SK-N-SH (cell line): ENCODE measurements at regions not wholly inside any gene's neighbourhood (a gene's known extent, or its start where the extent isn't known, plus 50 kb on each side); places are given as distances from the start of the nearest gene placed in this dataset.

Experiments used
- CTCF ChIA-PET: fragments of 300-600, 350-600 bp; formaldehyde crosslinking; extraction: SDS; loops from one replicate; lab custom pipeline; 2021; lab: Yijun Ruan, JAX
- POLR2A ChIA-PET: fragments of 350-600 bp; sonication (Branson Sonifier 250); formaldehyde crosslinking; extraction: SDS; loops from one replicate; lab custom pipeline; 2020; ENCODE audit warnings: antibody characterized with exemption, inconsistent platforms; lab: Yijun Ruan, JAX
- DNase-seq: peaks from one replicate; pipeline ENCODE4 v3.0.0; 2012
- H2AFZ ChIP-seq: fragments of 200-600 bp; sonication (generic); 2 replicates; pipeline ENCODE4 v1.8.1; 2016; ENCODE audit warnings: antibody characterized with exemption, mild to moderate bottlenecking, low read depth
- H3F3A ChIP-seq: fragments of 200-600 bp; sonication (generic); replicated peaks from 2 replicates; pipeline ENCODE3; 2016; ENCODE audit warnings: antibody characterized with exemption, mild to moderate bottlenecking; ENCODE audit not compliant: insufficient read depth
- H3K27ac ChIP-seq, 2 experiments: fragments of 200-500 bp in 1 of 2; fragments of 200-600 bp in 1 of 2; sonication (Bioruptor generic) in 1 of 2; sonication (generic), shearing (Covaris generic) in 1 of 2; 2 replicates each; pipeline versions ENCODE4 v1.5.1 to v1.6.1; 2014 to 2016; ENCODE audit warnings: low read depth in 2 of 2, inconsistent platforms in 1 of 2, low read length in 1 of 2, mild to moderate bottlenecking in 1 of 2, mixed read lengths in 1 of 2
- H3K27me3 ChIP-seq: fragments of 200-600 bp; sonication (generic), shearing (Covaris generic); 2 replicates; pipeline ENCODE4 v1.6.1; 2016; ENCODE audit warnings: mixed run types; ENCODE audit not compliant: insufficient read depth
- H3K36me3 ChIP-seq, 2 experiments: fragments of 200-500 bp in 1 of 2; fragments of 200-600 bp in 1 of 2; sonication (Bioruptor generic) in 1 of 2; sonication (generic) in 1 of 2; replicated peaks in 1 of 2; 2 replicates each; pipeline versions ENCODE3 to v1.5.1; 2014 to 2016; ENCODE audit warnings: low read length in 1 of 2, mild to moderate bottlenecking in 1 of 2; ENCODE audit not compliant: insufficient read depth in 2 of 2, control insufficient read depth in 1 of 2
- H3K4me1 ChIP-seq, 2 experiments: fragments of 200-500 bp in 1 of 2; fragments of 200-600 bp in 1 of 2; sonication (Bioruptor generic) in 1 of 2; sonication (generic), shearing (Covaris generic) in 1 of 2; 2 replicates each; pipeline versions ENCODE4 v1.5.1 to v1.6.1; 2014 to 2016; ENCODE audit warnings: low read depth in 1 of 2, low read length in 1 of 2, mixed run types in 1 of 2; ENCODE audit not compliant: insufficient read depth in 2 of 2, control insufficient read depth in 1 of 2
- H3K4me2 ChIP-seq: fragments of 200-600 bp; sonication (generic), shearing (Covaris generic); 2 replicates; pipeline ENCODE4 v1.6.1; 2017; ENCODE audit warnings: mixed run types
- H3K4me3 ChIP-seq, 2 experiments: fragments of 200-500 bp in 1 of 2; fragments of 200-600 bp in 1 of 2; sonication (Bioruptor generic) in 1 of 2; sonication (generic), shearing (Covaris generic) in 1 of 2; 2 replicates each; pipeline versions ENCODE4 v1.5.1 to v1.8.1; 2014 to 2016; ENCODE audit warnings: low read depth in 2 of 2, inconsistent platforms in 1 of 2, low read length in 1 of 2, mild to moderate bottlenecking in 1 of 2, mixed read lengths in 1 of 2, moderate library complexity in 1 of 2
- H3K79me2 ChIP-seq: fragments of 200-600 bp; sonication (generic); 2 replicates; pipeline ENCODE4 v1.8.1; 2017; ENCODE audit warnings: mild to moderate bottlenecking; ENCODE audit not compliant: insufficient read depth
- H3K9ac ChIP-seq: fragments of 200-600 bp; sonication (generic); 2 replicates; pipeline ENCODE4 v1.6.1; 2017; ENCODE audit warnings: mixed run types
- H3K9me2 ChIP-seq: fragments of 200-600 bp; sonication (generic); 2 replicates; pipeline ENCODE4 v1.6.1; 2017; ENCODE audit warnings: mixed run types
- H3K9me3 ChIP-seq: fragments of 200-600 bp; sonication (generic); 2 replicates; pipeline ENCODE4 v1.6.1; 2017; ENCODE audit warnings: mixed run types, mild to moderate bottlenecking, moderate library complexity
- H4K20me1 ChIP-seq: fragments of 200-600 bp; sonication (generic); 2 replicates; pipeline ENCODE4 v1.6.1; 2017; ENCODE audit warnings: mild to moderate bottlenecking, mixed run types; ENCODE audit not compliant: insufficient read depth
- CHD2 ChIP-seq: fragments of 150-350 bp; IDR thresholded peaks from 2 replicates; pipeline ENCODE4 v1.6.1; 2018; ENCODE audit warnings: low read length; ENCODE audit not compliant: partially characterized antibody
- EZH2phosphoT487 ChIP-seq: fragments of 200-600 bp; sonication (generic); IDR thresholded peaks from 2 replicates; pipeline ENCODE4 v1.6.1; 2017; ENCODE audit warnings: low read depth, mixed run types, mild to moderate bottlenecking, antibody characterized with exemption, moderate library complexity, borderline replicate concordance
- FOSL2 ChIP-seq: IDR thresholded peaks from 2 replicates; pipeline ENCODE4 v1.4.0; 2012; ENCODE audit warnings: low read depth, mild to moderate bottlenecking, moderate library complexity, borderline replicate concordance
- FOXJ3 ChIP-seq: sonication (generic); formaldehyde crosslinking; IDR thresholded peaks from 2 replicates; pipeline ENCODE4 v1.5.1; 2020; ENCODE audit warnings: mild to moderate bottlenecking, missing genetic modification reagents
- GABPA ChIP-seq: IDR thresholded peaks from 2 replicates; pipeline ENCODE4 v1.4.0; 2012; ENCODE audit warnings: low read depth, mild to moderate bottlenecking
- GATA2 ChIP-seq: sonication (generic); formaldehyde crosslinking; IDR thresholded peaks from 2 replicates; pipeline ENCODE4 v1.5.0; 2020; ENCODE audit warnings: mild to moderate bottlenecking, missing genetic modification reagents
- IRF3 ChIP-seq: fragments of 150-350 bp; IDR thresholded peaks from 2 replicates; pipeline ENCODE4 v1.6.1; 2016; ENCODE audit warnings: mild to moderate bottlenecking, low read depth, low read length
- JUND ChIP-seq: IDR thresholded peaks from 2 replicates; pipeline ENCODE4 v1.4.0; 2012
- MXI1 ChIP-seq: IDR thresholded peaks from 2 replicates; pipeline ENCODE4 v1.6.1; 2012; ENCODE audit warnings: mild to moderate bottlenecking, low read depth, low read length, improper control_type of control experiment
- POLR2AphosphoS5 ChIP-seq: IDR thresholded peaks from 2 replicates; pipeline ENCODE4 v1.6.1; 2012; ENCODE audit warnings: low read depth, low read length
- RAD21 ChIP-seq: IDR thresholded peaks from 2 replicates; pipeline ENCODE4 v1.6.1; 2012; ENCODE audit warnings: mild to moderate bottlenecking, low read length
- RCOR1 ChIP-seq: fragments of 150-350 bp; IDR thresholded peaks from 2 replicates; pipeline ENCODE4 v1.6.1; 2017; ENCODE audit warnings: antibody characterized with exemption, low read length
- SMC3 ChIP-seq: IDR thresholded peaks from 2 replicates; pipeline ENCODE4 v1.6.1; 2012; ENCODE audit warnings: low read depth, low read length, improper control_type of control experiment
- TCF12 ChIP-seq: IDR thresholded peaks from 2 replicates; pipeline ENCODE4 v1.4.0; 2012
- WGBS: methylation state at CpG from one replicate; pipeline ENCODE4 v1.1.6; 2017; ENCODE audit warnings: low lambda C conversion rate; 5-methylcytosine and 5-hydroxymethylcytosine counted together
- TF ChIP-seq, protein P1 (sequence below): IDR thresholded peaks from 2 replicates; pipeline ENCODE4; 2012
- TF ChIP-seq, protein P2 (sequence below): IDR thresholded peaks from 2 replicates; pipeline ENCODE4 v1.6.1; 2012; ENCODE audit warnings: mild to moderate bottlenecking, low read depth, low read length, moderate library complexity
- TF ChIP-seq, protein P3 (sequence below): fragments of 200-600 bp; sonication (generic); IDR thresholded peaks from 2 replicates; pipeline ENCODE4 v1.6.1; 2017; ENCODE audit warnings: antibody characterized with exemption, mild to moderate bottlenecking, moderate library complexity
- TF ChIP-seq, protein P4 (sequence below): fragments of 150-350 bp; IDR thresholded peaks from 2 replicates; pipeline ENCODE4 v1.6.1; 2017; ENCODE audit warnings: antibody characterized with exemption, low read length, low read depth, borderline replicate concordance

DNA sequence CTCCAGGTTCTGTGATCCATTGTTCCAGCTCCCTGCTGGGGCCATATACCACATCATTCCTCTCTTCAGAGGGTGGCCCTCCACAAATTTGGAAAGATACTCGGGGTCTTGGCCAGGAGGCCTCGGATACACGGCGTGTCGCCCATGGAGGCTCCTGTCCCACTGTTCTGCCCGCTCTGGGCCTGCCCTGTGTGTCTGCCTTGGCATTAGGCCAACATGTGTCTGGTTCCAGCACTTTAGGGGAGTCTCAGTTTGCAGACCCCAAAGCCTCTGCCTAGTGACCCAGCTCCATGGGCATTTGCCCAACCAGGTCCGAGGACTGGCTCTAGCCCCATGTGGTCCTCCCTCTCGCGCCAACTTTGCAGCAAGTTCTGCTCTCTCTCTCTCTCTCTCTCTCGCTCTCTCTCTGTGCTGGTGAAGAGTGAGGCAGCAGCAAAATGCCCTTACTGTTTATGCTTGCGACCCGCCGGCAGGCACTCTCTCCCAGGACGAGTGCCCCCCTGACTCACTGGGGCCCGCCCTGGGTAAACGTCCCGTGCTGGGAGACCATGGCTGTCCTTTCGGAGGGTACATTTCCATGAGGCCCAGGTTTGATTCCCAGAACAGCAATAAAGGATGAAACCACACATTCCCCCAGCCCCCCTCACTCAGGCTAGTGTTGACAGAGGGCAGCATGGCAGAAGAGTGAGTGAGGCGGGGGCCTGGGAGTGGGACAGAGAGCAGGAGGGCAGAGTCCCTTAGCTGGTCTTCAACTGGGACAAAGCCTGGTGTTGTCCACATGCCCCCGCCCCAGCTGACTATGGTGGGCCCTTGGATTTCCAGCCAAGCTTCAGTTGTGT, 77.9 kb downstream of the ISG20 start:
- DNase-seq, result no peak
- H3K4me1 ChIP-seq, result no peaks in the 10 kb centered on the region
- no peaks in the 10 kb centered on the region for H3F3A ChIP-seq
- no peaks in the 10 kb centered on the region for H3K79me2 ChIP-seq
- TF ChIP-seq, protein P1, sequence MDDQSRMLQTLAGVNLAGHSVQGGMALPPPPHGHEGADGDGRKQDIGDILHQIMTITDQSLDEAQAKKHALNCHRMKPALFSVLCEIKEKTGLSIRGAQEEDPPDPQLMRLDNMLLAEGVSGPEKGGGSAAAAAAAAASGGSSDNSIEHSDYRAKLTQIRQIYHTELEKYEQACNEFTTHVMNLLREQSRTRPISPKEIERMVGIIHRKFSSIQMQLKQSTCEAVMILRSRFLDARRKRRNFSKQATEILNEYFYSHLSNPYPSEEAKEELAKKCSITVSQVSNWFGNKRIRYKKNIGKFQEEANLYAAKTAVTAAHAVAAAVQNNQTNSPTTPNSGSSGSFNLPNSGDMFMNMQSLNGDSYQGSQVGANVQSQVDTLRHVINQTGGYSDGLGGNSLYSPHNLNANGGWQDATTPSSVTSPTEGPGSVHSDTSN, result no peak
- H3K27me3 ChIP-seq, result no peaks in the 10 kb centered on the region
- H3K36me3 ChIP-seq, result no peaks in the 10 kb centered on the region
- no peak overlapping the region for H3K27ac ChIP-seq
- WGBS, result 58% methylated on average over 17 of the region's 20 CpGs
- H4K20me1 ChIP-seq, result no peaks in the 10 kb centered on the region
- H3K9me2 ChIP-seq, result no peaks in the 10 kb centered on the region
- H3K4me2 ChIP-seq, result no peak overlapping the region
- ChIA-PET CTCF (no interaction called here), POLR2A (no interaction called here)
- H3K9me3 ChIP-seq, result no peaks in the 10 kb centered on the region
- no peak overlapping the region for H3K4me3 ChIP-seq
- H3K9ac ChIP-seq, result no peak overlapping the region
- H2AFZ ChIP-seq, result no peak overlapping the region

DNA sequence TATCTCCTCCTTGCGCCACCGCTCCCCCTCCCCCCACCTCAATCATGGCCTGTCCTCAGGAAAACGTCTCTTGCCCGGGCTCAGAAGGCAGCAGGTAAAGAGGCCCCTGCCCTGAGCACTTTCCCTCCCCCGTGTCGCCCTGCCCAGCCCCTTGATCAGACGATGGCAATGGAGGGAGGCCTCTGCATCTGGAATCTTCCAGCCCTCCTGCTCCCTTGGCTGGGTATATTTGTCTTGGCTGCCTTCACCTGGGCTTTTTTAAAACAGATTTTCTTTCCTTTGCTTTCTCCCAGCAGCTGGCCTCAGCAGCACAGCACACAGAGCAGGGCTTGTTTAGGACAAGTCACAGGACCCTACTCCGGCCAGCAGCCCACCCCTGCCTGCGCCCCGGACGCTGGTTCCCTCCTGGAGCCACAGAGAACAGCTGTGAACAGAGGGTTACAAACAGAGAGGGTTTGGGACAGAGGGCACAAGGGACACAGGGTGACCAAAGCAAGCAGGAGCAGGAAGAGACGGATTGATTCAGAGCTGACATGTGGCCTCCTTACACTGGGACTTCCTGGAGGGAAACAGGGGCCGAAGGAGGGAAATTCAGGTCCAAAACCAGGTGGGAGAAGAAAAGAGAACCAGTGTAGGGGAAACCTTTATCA, 78.7 kb downstream of the ISG20 start:
- Histone ChIP-seq H3K9me2 (no peaks in the 10 kb centered on the region), H3K27me3 (no peaks in the 10 kb centered on the region), H4K20me1 (no peaks in the 10 kb centered on the region), H3K79me2 (no peaks in the 10 kb centered on the region), H3K27ac (no peak overlapping the region), H3K36me3 (no peaks in the 10 kb centered on the region), H3F3A (no peaks in the 10 kb centered on the region), H3K9ac (no peak overlapping the region), H3K4me3 (no peak overlapping the region), H3K4me2 (no peak overlapping the region), H3K4me1 (no peaks in the 10 kb centered on the region), H2AFZ (no peak overlapping the region), H3K9me3 (no peaks in the 10 kb centered on the region)
- ChIA-PET POLR2A (no interaction called here), CTCF (no interaction called here)
- 40% methylated on average over 12 of the region's 13 CpGs for WGBS
- DNase-seq, result no peak
- no peak for TF ChIP-seq GATA2 (CRISPR knock-in tag)
- TF ChIP-seq RCOR1, result no peak
- TF ChIP-seq IRF3, result no peak
- TF ChIP-seq, protein P2, sequence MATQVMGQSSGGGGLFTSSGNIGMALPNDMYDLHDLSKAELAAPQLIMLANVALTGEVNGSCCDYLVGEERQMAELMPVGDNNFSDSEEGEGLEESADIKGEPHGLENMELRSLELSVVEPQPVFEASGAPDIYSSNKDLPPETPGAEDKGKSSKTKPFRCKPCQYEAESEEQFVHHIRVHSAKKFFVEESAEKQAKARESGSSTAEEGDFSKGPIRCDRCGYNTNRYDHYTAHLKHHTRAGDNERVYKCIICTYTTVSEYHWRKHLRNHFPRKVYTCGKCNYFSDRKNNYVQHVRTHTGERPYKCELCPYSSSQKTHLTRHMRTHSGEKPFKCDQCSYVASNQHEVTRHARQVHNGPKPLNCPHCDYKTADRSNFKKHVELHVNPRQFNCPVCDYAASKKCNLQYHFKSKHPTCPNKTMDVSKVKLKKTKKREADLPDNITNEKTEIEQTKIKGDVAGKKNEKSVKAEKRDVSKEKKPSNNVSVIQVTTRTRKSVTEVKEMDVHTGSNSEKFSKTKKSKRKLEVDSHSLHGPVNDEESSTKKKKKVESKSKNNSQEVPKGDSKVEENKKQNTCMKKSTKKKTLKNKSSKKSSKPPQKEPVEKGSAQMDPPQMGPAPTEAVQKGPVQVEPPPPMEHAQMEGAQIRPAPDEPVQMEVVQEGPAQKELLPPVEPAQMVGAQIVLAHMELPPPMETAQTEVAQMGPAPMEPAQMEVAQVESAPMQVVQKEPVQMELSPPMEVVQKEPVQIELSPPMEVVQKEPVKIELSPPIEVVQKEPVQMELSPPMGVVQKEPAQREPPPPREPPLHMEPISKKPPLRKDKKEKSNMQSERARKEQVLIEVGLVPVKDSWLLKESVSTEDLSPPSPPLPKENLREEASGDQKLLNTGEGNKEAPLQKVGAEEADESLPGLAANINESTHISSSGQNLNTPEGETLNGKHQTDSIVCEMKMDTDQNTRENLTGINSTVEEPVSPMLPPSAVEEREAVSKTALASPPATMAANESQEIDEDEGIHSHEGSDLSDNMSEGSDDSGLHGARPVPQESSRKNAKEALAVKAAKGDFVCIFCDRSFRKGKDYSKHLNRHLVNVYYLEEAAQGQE, result no peak
- no peak for TF ChIP-seq SMC3
- TF ChIP-seq CHD2, result no peak
- no peak for TF ChIP-seq EZH2phosphoT487
- TF ChIP-seq MXI1, result no peak
- TF ChIP-seq, protein P3, sequence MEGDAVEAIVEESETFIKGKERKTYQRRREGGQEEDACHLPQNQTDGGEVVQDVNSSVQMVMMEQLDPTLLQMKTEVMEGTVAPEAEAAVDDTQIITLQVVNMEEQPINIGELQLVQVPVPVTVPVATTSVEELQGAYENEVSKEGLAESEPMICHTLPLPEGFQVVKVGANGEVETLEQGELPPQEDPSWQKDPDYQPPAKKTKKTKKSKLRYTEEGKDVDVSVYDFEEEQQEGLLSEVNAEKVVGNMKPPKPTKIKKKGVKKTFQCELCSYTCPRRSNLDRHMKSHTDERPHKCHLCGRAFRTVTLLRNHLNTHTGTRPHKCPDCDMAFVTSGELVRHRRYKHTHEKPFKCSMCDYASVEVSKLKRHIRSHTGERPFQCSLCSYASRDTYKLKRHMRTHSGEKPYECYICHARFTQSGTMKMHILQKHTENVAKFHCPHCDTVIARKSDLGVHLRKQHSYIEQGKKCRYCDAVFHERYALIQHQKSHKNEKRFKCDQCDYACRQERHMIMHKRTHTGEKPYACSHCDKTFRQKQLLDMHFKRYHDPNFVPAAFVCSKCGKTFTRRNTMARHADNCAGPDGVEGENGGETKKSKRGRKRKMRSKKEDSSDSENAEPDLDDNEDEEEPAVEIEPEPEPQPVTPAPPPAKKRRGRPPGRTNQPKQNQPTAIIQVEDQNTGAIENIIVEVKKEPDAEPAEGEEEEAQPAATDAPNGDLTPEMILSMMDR, result no peak
- TF ChIP-seq FOXJ3 (CRISPR knock-in tag), result no peak
- no peak for TF ChIP-seq FOSL2
- TF ChIP-seq JUND, result no peak
- TF ChIP-seq RAD21, result no peak
- TF ChIP-seq, protein P4, sequence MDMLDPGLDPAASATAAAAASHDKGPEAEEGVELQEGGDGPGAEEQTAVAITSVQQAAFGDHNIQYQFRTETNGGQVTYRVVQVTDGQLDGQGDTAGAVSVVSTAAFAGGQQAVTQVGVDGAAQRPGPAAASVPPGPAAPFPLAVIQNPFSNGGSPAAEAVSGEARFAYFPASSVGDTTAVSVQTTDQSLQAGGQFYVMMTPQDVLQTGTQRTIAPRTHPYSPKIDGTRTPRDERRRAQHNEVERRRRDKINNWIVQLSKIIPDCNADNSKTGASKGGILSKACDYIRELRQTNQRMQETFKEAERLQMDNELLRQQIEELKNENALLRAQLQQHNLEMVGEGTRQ, result no peak
- no peak for TF ChIP-seq TCF12
- no peak for TF ChIP-seq GABPA
- TF ChIP-seq POLR2AphosphoS5, result no peak
